ENCODE measurements at regions not wholly inside any gene's neighbourhood (a gene's known extent, or its start where the extent isn't known, plus 50 kb on each side); places are given as distances from the start of the nearest gene placed in this dataset.

DNA sequence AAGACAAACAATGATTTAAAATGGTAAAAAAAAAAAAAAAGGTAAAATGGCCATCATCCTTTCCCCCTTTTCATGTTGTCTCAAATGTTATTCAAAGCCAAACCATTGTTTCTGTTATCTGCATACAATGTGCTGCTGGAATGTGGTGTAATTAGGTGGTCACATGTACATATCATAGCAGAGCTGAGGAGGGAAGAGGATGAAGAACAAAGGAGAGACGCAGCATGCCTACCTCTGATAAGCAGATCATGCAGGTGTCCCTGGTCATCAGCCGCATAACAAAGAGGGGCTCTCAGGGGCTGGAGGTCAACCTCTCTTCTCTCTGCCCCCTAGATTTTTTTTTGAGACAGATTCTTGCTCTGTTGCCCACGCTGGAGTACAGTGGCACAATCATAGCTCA is 141.0 kb downstream of the CARTPT start:
- Histone ChIP-seq H3K27me3 (no peaks in the 10 kb centered on the region), H3K4me3 (ENCODE audit: low read depth in 1 of 2, low read length in 1 of 2) (no peak overlapping the region)
- no peak for TF ChIP-seq CTCF (IDR thresholded peaks at IDR 0.05)

DNA sequence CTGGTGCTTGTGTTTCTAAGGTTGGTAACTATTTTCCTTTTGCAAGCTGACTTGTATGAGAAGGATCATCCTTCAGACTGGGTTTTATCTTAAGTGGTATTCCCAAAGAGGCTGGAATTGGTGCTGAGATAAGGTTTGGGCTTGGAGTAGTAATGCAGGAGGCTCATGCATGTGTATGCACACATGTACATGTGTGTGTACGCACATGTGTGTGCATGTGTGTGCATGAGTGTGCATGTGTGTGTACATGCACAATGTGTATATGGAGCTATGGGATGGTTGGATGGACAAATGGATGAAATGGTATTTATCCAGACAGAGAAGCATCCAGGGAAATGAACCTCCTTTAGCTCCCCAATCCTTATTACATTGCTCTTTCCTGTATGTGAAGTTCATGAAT is 142.6 kb downstream of the CARTPT start:
- Histone ChIP-seq H3K4me1 (ENCODE audit: control insufficient read depth in 1 of 2, insufficient read depth in 1 of 2, low read depth in 1 of 2, low read length in 1 of 2) (no peaks in the 10 kb centered on the region), H3K36me3 (no peaks in the 10 kb centered on the region), H3K27me3 (no peaks in the 10 kb centered on the region), H3K27ac (no peak overlapping the region), H3K4me3 (ENCODE audit: low read depth in 1 of 2, low read length in 1 of 2) (no peak overlapping the region), H3K9me3 (no peaks in the 10 kb centered on the region)
- TF ChIP-seq CTCF (IDR thresholded peaks at IDR 0.05), result no peak

More for the DNA sequence above, 141.0 kb downstream of the CARTPT start:
- no peaks in the 10 kb centered on the region for H3K36me3 ChIP-seq
- no peak overlapping the region for H3K27ac ChIP-seq
- no peaks in the 10 kb centered on the region for H3K9me3 ChIP-seq
- no peaks in the 10 kb centered on the region for H3K4me1 ChIP-seq (ENCODE audit: control insufficient read depth in 1 of 2, insufficient read depth in 1 of 2, low read depth in 1 of 2, low read length in 1 of 2)

- no peak for TF ChIP-seq CTCF (IDR thresholded peaks at IDR 0.05)
- H3K27ac ChIP-seq, result no peak overlapping the region
- no peaks in the 10 kb centered on the region for H3K9me3 ChIP-seq
- H3K27me3 ChIP-seq, result no peaks in the 10 kb centered on the region
- H3K4me3 ChIP-seq (ENCODE audit: low read depth in 1 of 2, low read length in 1 of 2), result no peak overlapping the region
- no peaks in the 10 kb centered on the region for H3K36me3 ChIP-seq
- H3K4me1 ChIP-seq (ENCODE audit: control insufficient read depth in 1 of 2, insufficient read depth in 1 of 2, low read depth in 1 of 2, low read length in 1 of 2), result no peaks in the 10 kb centered on the region
Observed at GRCh38 chr5:71862087-71862486, 143.0 kb downstream of the CARTPT start.

GRCh38 chr5:71862507-71863060 is 143.5 kb downstream of the CARTPT start:
- Histone ChIP-seq H3K36me3 (no peaks in the 10 kb centered on the region), H3K9me3 (no peaks in the 10 kb centered on the region), H3K4me3 (ENCODE audit: low read depth in 1 of 2, low read length in 1 of 2) (no peak overlapping the region), H3K27ac (no peak overlapping the region), H3K27me3 (no peaks in the 10 kb centered on the region), H3K4me1 (ENCODE audit: control insufficient read depth in 1 of 2, insufficient read depth in 1 of 2, low read depth in 1 of 2, low read length in 1 of 2) (no peaks in the 10 kb centered on the region)
- TF ChIP-seq CTCF (IDR thresholded peaks at IDR 0.05), result no peak

DNA sequence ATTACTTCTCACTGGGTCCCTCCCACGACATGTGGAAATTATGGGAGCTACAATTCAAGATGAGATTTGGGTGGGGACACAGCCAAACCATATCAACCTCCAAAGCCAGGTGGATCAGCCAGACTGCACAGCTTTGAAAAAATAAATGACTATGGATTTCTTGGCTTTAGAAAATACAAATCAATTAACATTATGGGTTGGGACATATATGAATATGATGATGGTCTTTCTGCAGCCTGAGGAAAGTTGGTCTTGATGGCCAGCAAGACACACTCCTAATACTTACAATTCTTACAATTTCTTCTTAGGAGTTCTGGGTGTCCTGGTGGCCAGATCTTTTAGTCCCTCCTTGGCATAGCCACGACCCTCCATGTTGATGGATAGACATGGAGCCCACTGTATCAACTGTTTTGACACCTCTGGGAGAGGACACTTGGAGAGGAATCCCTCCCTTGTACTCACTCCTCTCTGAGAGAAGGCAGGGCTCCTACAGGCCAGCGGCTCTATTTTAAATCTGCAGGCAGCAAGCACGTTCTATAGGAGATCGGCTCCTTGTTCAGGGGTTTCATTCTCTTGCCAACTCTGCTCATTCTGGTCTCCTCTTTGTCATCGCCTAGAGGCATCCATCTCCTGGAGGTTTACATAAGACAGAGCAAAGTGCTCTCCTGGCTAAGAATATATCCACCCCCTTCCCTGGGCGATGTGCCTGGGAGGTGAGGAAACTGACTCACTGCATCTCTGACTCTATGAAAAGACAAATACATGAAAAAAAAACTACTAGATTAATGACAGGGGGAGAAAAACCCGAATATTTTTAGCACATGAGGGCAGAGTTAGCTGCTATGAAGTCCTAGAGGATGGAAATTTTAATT is 145.9 kb downstream of the CARTPT start:
- no peaks in the 10 kb centered on the region for H3K36me3 ChIP-seq

More for the DNA sequence above, 145.9 kb downstream of the CARTPT start:
- Histone ChIP-seq H3K27me3 (no peaks in the 10 kb centered on the region), H3K27ac (no peak overlapping the region), H3K9me3 (no peaks in the 10 kb centered on the region), H3K4me3 (ENCODE audit: low read depth in 1 of 2, low read length in 1 of 2) (no peak overlapping the region), H3K4me1 (ENCODE audit: control insufficient read depth in 1 of 2, insufficient read depth in 1 of 2, low read depth in 1 of 2, low read length in 1 of 2) (no peaks in the 10 kb centered on the region)
- TF ChIP-seq CTCF (IDR thresholded peaks at IDR 0.05), result no peak

All from neutrophil (primary cell).